GM12892 (cell line): ENCODE measurements at regions not wholly inside any gene's neighbourhood (a gene's known extent, or its start where the extent isn't known, plus 50 kb on each side); places are given as distances from the start of the nearest gene placed in this dataset.

ENCODE experiments used
- POLR2A ChIP-seq: IDR thresholded peaks from 2 replicates; pipeline ENCODE4 v1.6.1; 2011; ENCODE audit warnings: low read depth, low read length, control low read depth
- POLR2AphosphoS5 ChIP-seq: IDR thresholded peaks from 2 replicates; pipeline ENCODE4 v1.6.1; 2011; ENCODE audit warnings: low read depth, low read length, control low read depth
- TAF1 ChIP-seq: IDR thresholded peaks from 2 replicates; pipeline ENCODE4 v1.6.1; 2011; ENCODE audit warnings: low read depth, mild to moderate bottlenecking, control low read depth, low read length, borderline replicate concordance

DNA sequence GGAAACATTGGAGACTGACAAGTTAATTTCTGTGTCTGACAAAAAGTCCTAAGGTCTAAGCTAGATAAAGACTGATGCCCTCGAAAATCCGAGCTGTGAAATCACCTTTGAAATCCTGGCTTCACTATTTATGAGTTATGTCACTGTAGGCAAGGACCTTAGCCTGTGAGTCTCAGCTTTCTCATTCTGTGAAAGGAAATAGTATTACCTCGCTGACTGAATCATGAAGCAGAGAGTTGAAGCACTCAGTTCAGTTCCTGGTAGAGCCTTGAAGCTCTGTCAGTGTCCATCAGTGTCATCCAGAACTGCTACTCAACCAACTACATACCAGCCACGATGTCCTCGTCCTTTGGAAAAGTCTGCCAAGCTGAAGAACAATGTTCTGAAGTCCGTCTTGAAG, 1025.6 kb upstream of the GYPC start:
- no peak for TF ChIP-seq POLR2AphosphoS5
- no peak for TF ChIP-seq POLR2A
- no peak for TF ChIP-seq TAF1
